ENCODE measurements at regions not wholly inside any gene's neighbourhood (a gene's known extent, or its start where the extent isn't known, plus 50 kb on each side); places are given as distances from the start of the nearest gene placed in this dataset.

GRCh38 chr5:92640340-92640739 is 940.7 kb downstream of the NR2F1-AS1 start:
- H3K9ac ChIP-seq (ENCODE audit: low read length): no peak overlapping the region
- H3K27ac Mint-ChIP-seq: no peak overlapping the region
- H3K27me3 Mint-ChIP-seq: no peaks in the 10 kb centered on the region
- intact Hi-C loops (cut with micrococcal nuclease): no loop called here
- TF ChIP-seq EZH2 (IDR thresholded peaks at IDR 0.05; ENCODE audit: borderline replicate concordance, insufficient read depth, low read depth, low read length, poor library complexity, severe bottlenecking) (no peak), CTCF (IDR thresholded peaks at IDR 0.05) (no peak)
- H3K9me3 Mint-ChIP-seq (ENCODE audit: insufficient read depth): no peaks in the 10 kb centered on the region
- H3K27me3 ChIP-seq (replicated peaks in 1 of 4; ENCODE audit: control extremely low read depth in 1 of 4, control insufficient read depth in 3 of 4, insufficient read depth in 4 of 4, low read length in 3 of 4): no peaks in the 10 kb centered on the region
- H3K9me3 ChIP-seq (ENCODE audit: control extremely low read depth in 1 of 3, control insufficient read depth in 2 of 3, insufficient read depth in 1 of 3, low read length in 2 of 3): no peaks in the 10 kb centered on the region
- H3K79me2 ChIP-seq (ENCODE audit: control insufficient read depth, insufficient read depth, low read length): no peaks in the 10 kb centered on the region
- no peaks in the 10 kb centered on the region for H3K36me3 ChIP-seq (replicated peaks in 1 of 2; ENCODE audit: control extremely low read depth in 1 of 2, control insufficient read depth in 1 of 2, extremely low read depth in 1 of 2, insufficient read depth in 2 of 2, low read length in 1 of 2)
- no peak overlapping the region for H3K4me2 ChIP-seq (replicated peaks; ENCODE audit: low read depth, low read length, poor library complexity, severe bottlenecking)
- DNase-seq: no peak
- ATAC-seq (ENCODE audit: low read depth): no peak
- no peaks in the 10 kb centered on the region for H4K20me1 ChIP-seq (ENCODE audit: control insufficient read depth, insufficient read depth, low read length, poor library complexity, severe bottlenecking)
- H3K27ac ChIP-seq (ENCODE audit: low read length in 2 of 2): no peak overlapping the region
- H2AFZ ChIP-seq (ENCODE audit: insufficient read depth, low read depth, low read length, poor library complexity, severe bottlenecking): no peak overlapping the region
- POLR2A ChIA-PET: no interaction called here
- H3K4me3 Mint-ChIP-seq: no peak overlapping the region
- H3K4me1 Mint-ChIP-seq: no peaks in the 10 kb centered on the region
- H3K4me3 ChIP-seq (ENCODE audit: control extremely low read depth in 1 of 5, extremely low read depth in 1 of 5, insufficient read depth in 1 of 5, low read depth in 2 of 5, low read length in 4 of 5): no peak overlapping the region
- H3K4me1 ChIP-seq (ENCODE audit: control insufficient read depth in 2 of 2, insufficient read depth in 2 of 2, low read length in 2 of 2): no peaks in the 10 kb centered on the region
- WGBS (ENCODE audit: insufficient coverage): 100% methylated on average over 1 of the region's 3 CpGs
- CTCF ChIA-PET: no interaction called here

- Histone ChIP-seq H4K20me1 (ENCODE audit: control insufficient read depth, insufficient read depth, low read length, poor library complexity, severe bottlenecking) (no peaks in the 10 kb centered on the region), H3K27ac (ENCODE audit: low read length in 2 of 2) (no peak overlapping the region), H3K36me3 (replicated peaks in 1 of 2; ENCODE audit: control extremely low read depth in 1 of 2, control insufficient read depth in 1 of 2, extremely low read depth in 1 of 2, insufficient read depth in 2 of 2, low read length in 1 of 2) (no peaks in the 10 kb centered on the region), H3K4me1 (ENCODE audit: control insufficient read depth in 2 of 2, insufficient read depth in 2 of 2, low read length in 2 of 2) (no peaks in the 10 kb centered on the region), H3K4me2 (replicated peaks; ENCODE audit: low read depth, low read length, poor library complexity, severe bottlenecking) (no peak overlapping the region), H3K79me2 (ENCODE audit: control insufficient read depth, insufficient read depth, low read length) (no peaks in the 10 kb centered on the region), H3K9ac (ENCODE audit: low read length) (no peak overlapping the region), H3K9me3 (ENCODE audit: control extremely low read depth in 1 of 3, control insufficient read depth in 2 of 3, insufficient read depth in 1 of 3, low read length in 2 of 3) (no peaks in the 10 kb centered on the region), H3K4me3 (ENCODE audit: control extremely low read depth in 1 of 5, extremely low read depth in 1 of 5, insufficient read depth in 1 of 5, low read depth in 2 of 5, low read length in 4 of 5) (no peak overlapping the region), H2AFZ (ENCODE audit: insufficient read depth, low read depth, low read length, poor library complexity, severe bottlenecking) (no peak overlapping the region), H3K27me3 (replicated peaks in 1 of 4; ENCODE audit: control extremely low read depth in 1 of 4, control insufficient read depth in 3 of 4, insufficient read depth in 4 of 4, low read length in 3 of 4) (no peaks in the 10 kb centered on the region)
- ATAC-seq (ENCODE audit: low read depth): no peak
- Mint-ChIP-seq H3K4me3 (no peak overlapping the region), H3K9me3 (ENCODE audit: insufficient read depth) (no peaks in the 10 kb centered on the region), H3K27ac (no peak overlapping the region), H3K4me1 (no peaks in the 10 kb centered on the region), H3K27me3 (no peaks in the 10 kb centered on the region)
- ChIA-PET POLR2A (no interaction called here), CTCF (no interaction called here)
- TF ChIP-seq EZH2 (IDR thresholded peaks at IDR 0.05; ENCODE audit: borderline replicate concordance, insufficient read depth, low read depth, low read length, poor library complexity, severe bottlenecking) (no peak), CTCF (IDR thresholded peaks at IDR 0.05) (no peak)
- DNase-seq: no peak
- WGBS (ENCODE audit: insufficient coverage): 70% methylated on average over 2 of the region's 4 CpGs
- intact Hi-C loops (cut with micrococcal nuclease): no loop called here
These were observed 943.1 kb downstream of the NR2F1-AS1 start for GRCh38 chr5:92637960-92638359.

Data from B cell (primary cell).